ENCODE measurements at regions not wholly inside any gene's neighbourhood (a gene's known extent, or its start where the extent isn't known, plus 50 kb on each side); places are given as distances from the start of the nearest gene placed in this dataset.

DNA sequence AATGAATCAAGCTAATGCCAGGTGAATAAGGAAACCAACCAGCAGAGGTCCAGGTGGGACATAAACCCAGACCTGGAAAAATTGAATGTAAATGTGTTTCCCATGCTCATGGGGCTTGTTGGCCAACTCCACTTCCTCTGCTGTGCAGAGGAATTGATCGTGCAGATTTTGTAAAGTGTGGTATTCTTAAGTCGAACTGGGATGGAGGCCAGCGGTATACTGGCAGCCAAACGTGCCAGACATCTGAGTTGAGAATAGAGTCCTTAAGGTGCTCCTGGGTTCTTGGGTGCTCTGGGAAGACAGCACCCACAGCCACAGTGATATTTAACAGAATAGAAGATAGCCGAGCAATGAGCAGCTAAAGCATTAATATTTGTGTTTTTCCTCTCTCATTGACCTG, 146.5 kb upstream of the LGALSL start:
- TF ChIP-seq, protein P1, sequence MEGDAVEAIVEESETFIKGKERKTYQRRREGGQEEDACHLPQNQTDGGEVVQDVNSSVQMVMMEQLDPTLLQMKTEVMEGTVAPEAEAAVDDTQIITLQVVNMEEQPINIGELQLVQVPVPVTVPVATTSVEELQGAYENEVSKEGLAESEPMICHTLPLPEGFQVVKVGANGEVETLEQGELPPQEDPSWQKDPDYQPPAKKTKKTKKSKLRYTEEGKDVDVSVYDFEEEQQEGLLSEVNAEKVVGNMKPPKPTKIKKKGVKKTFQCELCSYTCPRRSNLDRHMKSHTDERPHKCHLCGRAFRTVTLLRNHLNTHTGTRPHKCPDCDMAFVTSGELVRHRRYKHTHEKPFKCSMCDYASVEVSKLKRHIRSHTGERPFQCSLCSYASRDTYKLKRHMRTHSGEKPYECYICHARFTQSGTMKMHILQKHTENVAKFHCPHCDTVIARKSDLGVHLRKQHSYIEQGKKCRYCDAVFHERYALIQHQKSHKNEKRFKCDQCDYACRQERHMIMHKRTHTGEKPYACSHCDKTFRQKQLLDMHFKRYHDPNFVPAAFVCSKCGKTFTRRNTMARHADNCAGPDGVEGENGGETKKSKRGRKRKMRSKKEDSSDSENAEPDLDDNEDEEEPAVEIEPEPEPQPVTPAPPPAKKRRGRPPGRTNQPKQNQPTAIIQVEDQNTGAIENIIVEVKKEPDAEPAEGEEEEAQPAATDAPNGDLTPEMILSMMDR (IDR thresholded peaks at IDR 0.05; ENCODE audit: low read depth, low read length), result no peak
- TF ChIP-seq EZH2phosphoT487 (IDR thresholded peaks at IDR 0.05; ENCODE audit: low read depth), result no peak

Data from OCI-LY3 (cell line).